ENCODE measurements at regions not wholly inside any gene's neighbourhood (a gene's known extent, or its start where the extent isn't known, plus 50 kb on each side); places are given as distances from the start of the nearest gene placed in this dataset.

- WGBS (ENCODE audit: low lambda C conversion rate, missing lambda C conversion rate), result 90% methylated on average over 7 of the region's 7 CpGs
- DNase-seq (ENCODE audit: low spot score), result no peak
Measured at GRCh38 chr3:72133329-72134011, 348.5 kb upstream of the PROK2 start.

DNA sequence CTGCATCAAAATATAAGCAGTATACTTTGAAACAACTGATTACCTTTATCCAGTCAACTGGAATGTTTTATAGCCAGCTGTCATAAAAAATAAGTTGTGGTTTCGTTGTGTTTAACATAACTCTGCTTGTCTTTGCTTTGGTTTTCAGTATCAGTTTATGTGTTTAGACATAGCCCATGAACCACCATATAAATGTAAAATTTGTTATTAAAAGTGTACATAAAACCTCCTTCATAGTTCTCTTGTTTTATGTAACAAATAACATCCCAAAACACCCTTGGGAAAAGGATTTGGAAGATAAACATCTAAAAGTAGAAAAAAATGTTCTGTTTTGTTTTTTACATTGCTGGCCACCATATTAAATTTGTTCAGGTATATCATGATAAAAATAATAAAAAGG, 347.0 kb upstream of the PROK2 start:
- H3K9me2 ChIP-seq (replicated peaks; ENCODE audit: insufficient read depth), result no peaks in the 10 kb centered on the region
- no peaks in the 10 kb centered on the region for H3K27me3 ChIP-seq
- no peak for DNase-seq (ENCODE audit: low spot score)
- TF ChIP-seq EZH2phosphoT487 (IDR thresholded peaks at IDR 0.05; ENCODE audit: low read depth, severe bottlenecking, unreplicated experiment), result peak; percentile 94
- no peak for TF ChIP-seq EZH2 (IDR thresholded peaks at IDR 0.05; ENCODE audit: borderline replicate concordance)
- TF ChIP-seq CTCF (IDR thresholded peaks at IDR 0.05; ENCODE audit: poor library complexity), result no peak
- no peaks in the 10 kb centered on the region for H3K79me2 ChIP-seq
- no peak overlapping the region for H2AFZ ChIP-seq
- no peak overlapping the region for H3K4me2 ChIP-seq
- no peaks in the 10 kb centered on the region for H3K4me1 ChIP-seq (ENCODE audit: insufficient read depth)
- no peaks in the 10 kb centered on the region for H3K36me3 ChIP-seq (replicated peaks; ENCODE audit: insufficient read depth, low read depth)
- H3K4me3 ChIP-seq, result no peak overlapping the region
- H3K27ac ChIP-seq, result no peak overlapping the region
- WGBS (ENCODE audit: low lambda C conversion rate, missing lambda C conversion rate), result 62% methylated on average over 1 of the region's 1 CpG
- H3K9me3 ChIP-seq (ENCODE audit: low read depth), result no peaks in the 10 kb centered on the region
- no peaks in the 10 kb centered on the region for H4K20me1 ChIP-seq (ENCODE audit: insufficient read depth, poor library complexity, severe bottlenecking)

More at GRCh38 chr3:72133329-72134011, 348.5 kb upstream of the PROK2 start:
- Histone ChIP-seq H3K79me2 (no peaks in the 10 kb centered on the region), H2AFZ (no peak overlapping the region), H4K20me1 (ENCODE audit: insufficient read depth, poor library complexity, severe bottlenecking) (no peaks in the 10 kb centered on the region), H3K27me3 (no peaks in the 10 kb centered on the region), H3K4me1 (ENCODE audit: insufficient read depth) (no peaks in the 10 kb centered on the region), H3K27ac (no peak overlapping the region), H3K4me2 (no peak overlapping the region), H3K36me3 (replicated peaks; ENCODE audit: insufficient read depth, low read depth) (no peaks in the 10 kb centered on the region), H3K4me3 (no peak overlapping the region), H3K9me2 (replicated peaks; ENCODE audit: insufficient read depth) (no peaks in the 10 kb centered on the region), H3K9me3 (ENCODE audit: low read depth) (no peaks in the 10 kb centered on the region)
- no peak for TF ChIP-seq EZH2 (IDR thresholded peaks at IDR 0.05; ENCODE audit: borderline replicate concordance)
- TF ChIP-seq CTCF (IDR thresholded peaks at IDR 0.05; ENCODE audit: poor library complexity), result no peak
- TF ChIP-seq EZH2phosphoT487 (IDR thresholded peaks at IDR 0.05; ENCODE audit: low read depth, severe bottlenecking, unreplicated experiment), result no peak

DNA sequence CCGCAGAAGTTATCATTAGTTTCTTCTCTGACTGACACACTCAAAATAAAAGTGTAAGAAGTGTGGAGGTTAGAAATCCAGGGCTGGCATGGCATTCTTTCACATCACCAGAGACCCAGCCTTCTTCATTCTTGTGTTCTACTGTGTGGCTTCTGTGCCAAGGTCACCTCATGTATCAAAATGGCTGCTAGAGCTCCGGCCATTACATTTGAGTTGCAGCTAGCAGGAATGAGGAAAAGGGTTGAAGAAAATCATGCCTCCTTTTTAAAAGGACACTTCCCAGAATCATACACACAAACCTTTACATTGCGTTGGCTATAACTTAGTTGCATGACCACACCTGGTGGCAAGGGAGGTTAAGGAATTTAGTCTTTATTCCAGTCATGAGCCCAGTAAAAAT, 345.6 kb upstream of the PROK2 start:
- no peak for DNase-seq (ENCODE audit: low spot score)
- no peak overlapping the region for H3K27ac ChIP-seq
- no peak overlapping the region for H3K4me2 ChIP-seq
- no peaks in the 10 kb centered on the region for H3K4me1 ChIP-seq (ENCODE audit: insufficient read depth)
- H3K79me2 ChIP-seq, result no peaks in the 10 kb centered on the region
- no peak overlapping the region for H2AFZ ChIP-seq
- no peaks in the 10 kb centered on the region for H4K20me1 ChIP-seq (ENCODE audit: insufficient read depth, poor library complexity, severe bottlenecking)
- no peaks in the 10 kb centered on the region for H3K9me3 ChIP-seq (ENCODE audit: low read depth)
- no peaks in the 10 kb centered on the region for H3K36me3 ChIP-seq (replicated peaks; ENCODE audit: insufficient read depth, low read depth)
- no peaks in the 10 kb centered on the region for H3K27me3 ChIP-seq
- H3K9me2 ChIP-seq (replicated peaks; ENCODE audit: insufficient read depth), result no peaks in the 10 kb centered on the region
- 100% methylated on average over 3 of the region's 3 CpGs for WGBS (ENCODE audit: low lambda C conversion rate, missing lambda C conversion rate)
- no peak for TF ChIP-seq CTCF (IDR thresholded peaks at IDR 0.05; ENCODE audit: poor library complexity)
- no peak for TF ChIP-seq EZH2phosphoT487 (IDR thresholded peaks at IDR 0.05; ENCODE audit: low read depth, severe bottlenecking, unreplicated experiment)
- TF ChIP-seq EZH2 (IDR thresholded peaks at IDR 0.05; ENCODE audit: borderline replicate concordance), result no peak
- H3K4me3 ChIP-seq, result no peak overlapping the region

Data from hepatocyte (in vitro differentiated cells).